GM13977 (cell line): ENCODE measurements at regions not wholly inside any gene's neighbourhood (a gene's known extent, or its start where the extent isn't known, plus 50 kb on each side); places are given as distances from the start of the nearest gene placed in this dataset.

Source experiments
- DNase-seq: peaks from one replicate; pipeline ENCODE4 v3.0.0; 2012; ENCODE audit warnings: low spot score
- in situ Hi-C: fragments of 300-500 bp; cut with MboI; formaldehyde crosslinking; loops from one replicate; pipeline ENCODE4 v1.12.0; 2022; ENCODE audit warnings: low sequenced_read_pairs, low pct_unique_long_range_greater_than_20kb, mixed read lengths, inconsistent platforms; ENCODE audit not compliant: unreplicated experiment
- TF ChIP-seq, protein P1 (sequence below): IDR thresholded peaks from 2 replicates; pipeline ENCODE4 v1.5.1; 2012; ENCODE audit warnings: mild to moderate bottlenecking, control low read depth; ENCODE audit not compliant: insufficient read depth; ENCODE audit errors: extremely low read depth, missing control alignments

GRCh38 chr21:40972151-40972550, 125.2 kb upstream of the DSCAM start:
- in situ Hi-C loops: no loop called here
- TF ChIP-seq, protein P1, sequence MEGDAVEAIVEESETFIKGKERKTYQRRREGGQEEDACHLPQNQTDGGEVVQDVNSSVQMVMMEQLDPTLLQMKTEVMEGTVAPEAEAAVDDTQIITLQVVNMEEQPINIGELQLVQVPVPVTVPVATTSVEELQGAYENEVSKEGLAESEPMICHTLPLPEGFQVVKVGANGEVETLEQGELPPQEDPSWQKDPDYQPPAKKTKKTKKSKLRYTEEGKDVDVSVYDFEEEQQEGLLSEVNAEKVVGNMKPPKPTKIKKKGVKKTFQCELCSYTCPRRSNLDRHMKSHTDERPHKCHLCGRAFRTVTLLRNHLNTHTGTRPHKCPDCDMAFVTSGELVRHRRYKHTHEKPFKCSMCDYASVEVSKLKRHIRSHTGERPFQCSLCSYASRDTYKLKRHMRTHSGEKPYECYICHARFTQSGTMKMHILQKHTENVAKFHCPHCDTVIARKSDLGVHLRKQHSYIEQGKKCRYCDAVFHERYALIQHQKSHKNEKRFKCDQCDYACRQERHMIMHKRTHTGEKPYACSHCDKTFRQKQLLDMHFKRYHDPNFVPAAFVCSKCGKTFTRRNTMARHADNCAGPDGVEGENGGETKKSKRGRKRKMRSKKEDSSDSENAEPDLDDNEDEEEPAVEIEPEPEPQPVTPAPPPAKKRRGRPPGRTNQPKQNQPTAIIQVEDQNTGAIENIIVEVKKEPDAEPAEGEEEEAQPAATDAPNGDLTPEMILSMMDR: no peak
- DNase-seq: no peak

DNA sequence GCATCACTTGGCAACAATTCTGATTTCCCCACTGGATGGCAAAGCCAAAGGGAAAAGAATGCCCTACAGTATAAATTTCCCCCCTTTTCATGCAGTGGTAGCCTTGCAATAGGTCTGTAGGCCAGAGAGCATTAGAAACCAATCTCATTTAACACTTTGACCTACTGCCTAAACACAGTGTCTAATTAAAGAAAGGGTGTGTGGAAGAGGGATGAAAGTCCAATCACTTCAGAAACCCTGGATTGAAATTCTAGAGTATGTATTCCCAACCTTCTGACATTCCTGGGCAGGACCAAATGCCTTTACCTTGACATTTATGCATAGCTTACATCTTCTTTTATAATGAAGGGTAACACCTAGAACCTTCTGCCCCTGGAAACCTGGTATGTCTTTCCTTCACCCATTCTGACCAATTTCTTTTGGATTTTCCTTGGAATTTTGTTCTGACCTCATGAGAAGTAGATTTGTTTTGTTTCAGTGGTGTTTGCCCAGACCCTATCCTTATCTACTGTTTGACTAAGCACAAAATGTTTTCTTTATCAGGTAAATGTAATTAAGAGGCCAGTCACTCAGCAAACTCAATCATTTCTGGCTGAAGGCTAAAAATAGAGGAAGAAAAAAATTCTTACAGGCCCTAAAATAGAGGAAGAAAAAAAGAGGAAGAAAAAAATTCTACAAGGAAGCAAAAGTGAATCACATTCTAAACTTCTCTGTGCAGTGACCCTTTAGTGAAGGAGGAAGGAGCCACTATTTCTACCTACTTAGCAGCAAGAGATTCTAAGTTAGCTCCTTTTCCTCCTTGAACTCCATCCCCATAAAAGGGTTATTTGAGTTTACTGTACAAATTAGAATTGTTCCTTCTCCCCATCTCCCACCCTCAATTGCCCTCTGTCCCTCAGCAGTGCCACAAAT, 129.5 kb upstream of the DSCAM start:
- TF ChIP-seq, protein P1: no peak
- in situ Hi-C loops: no loop called here
- DNase-seq: no peak

DNA sequence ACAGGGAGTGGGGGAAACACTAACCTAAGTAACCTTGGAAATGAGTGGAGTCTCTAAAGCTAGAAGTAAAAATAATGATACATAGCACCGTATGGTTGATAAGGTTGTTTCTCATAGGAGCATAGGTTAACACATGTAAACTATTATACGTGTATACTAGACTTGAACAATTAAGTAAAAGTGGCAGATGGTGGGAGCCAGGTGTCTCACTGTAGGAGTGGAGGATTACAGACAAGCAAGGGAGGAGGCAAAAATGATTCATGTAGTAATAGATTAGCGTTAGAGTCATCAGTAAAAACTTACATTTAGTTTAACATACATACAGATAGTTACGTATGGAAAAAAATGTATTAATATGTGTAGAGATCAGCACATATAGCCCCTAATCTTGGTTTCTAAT, 138.4 kb upstream of the DSCAM start:
- in situ Hi-C loops: no loop called here
- no peak for DNase-seq
- TF ChIP-seq, protein P1: no peak

DNA sequence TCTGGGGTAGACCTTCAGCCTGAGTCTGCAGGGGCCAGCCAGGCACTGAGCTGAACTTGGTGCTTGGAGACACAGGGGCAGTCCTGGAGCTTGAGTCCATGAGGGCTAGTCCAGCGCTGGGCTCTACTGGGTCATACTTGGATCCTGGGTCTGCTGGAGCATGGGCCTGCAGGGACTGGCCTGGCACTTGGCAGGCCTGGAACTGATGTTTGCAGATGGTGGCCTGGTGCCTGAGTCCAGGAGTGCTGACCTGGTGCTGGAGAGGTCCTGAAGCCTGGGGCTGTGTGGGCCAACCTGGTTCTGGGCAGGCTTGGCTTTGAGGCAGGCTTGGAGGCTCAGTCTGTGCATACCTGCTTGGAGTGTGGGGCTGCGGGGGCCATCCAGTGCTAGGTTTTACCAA, 143.4 kb upstream of the DSCAM start:
- TF ChIP-seq, protein P1: no peak

GRCh38 chr21:40997831-40998230, 150.9 kb upstream of the DSCAM start:
- in situ Hi-C loops: no loop called here
- no peak for DNase-seq
- TF ChIP-seq, protein P1: no peak

More for the DNA sequence above, 143.4 kb upstream of the DSCAM start:
- in situ Hi-C loops: no loop called here
- DNase-seq: no peak

GRCh38 chr21:41000838-41001237, 153.9 kb upstream of the DSCAM start:
- TF ChIP-seq, protein P1: no peak
- no peak for DNase-seq
- in situ Hi-C loops: no loop called here
